Frontal cortex (tissue), 3 donors: ENCODE measurements at regions not wholly inside any gene's neighbourhood (a gene's known extent, or its start where the extent isn't known, plus 50 kb on each side); places are given as distances from the start of the nearest gene placed in this dataset.

Experiments
- DNase-seq, 2 donors: peaks; one replicate each; pipeline ENCODE4 v3.0.0; 2012; ENCODE audit warnings: low spot score in 2 of 2
- FAIRE-seq: peaks from 2 replicates; lab custom pipeline; 2012; peaks lifted over from hg19 to GRCh38; lab: Jason Lieb, UNC
- donor health status: control.
- donor health status: control.
- donor health status: control.

DNA sequence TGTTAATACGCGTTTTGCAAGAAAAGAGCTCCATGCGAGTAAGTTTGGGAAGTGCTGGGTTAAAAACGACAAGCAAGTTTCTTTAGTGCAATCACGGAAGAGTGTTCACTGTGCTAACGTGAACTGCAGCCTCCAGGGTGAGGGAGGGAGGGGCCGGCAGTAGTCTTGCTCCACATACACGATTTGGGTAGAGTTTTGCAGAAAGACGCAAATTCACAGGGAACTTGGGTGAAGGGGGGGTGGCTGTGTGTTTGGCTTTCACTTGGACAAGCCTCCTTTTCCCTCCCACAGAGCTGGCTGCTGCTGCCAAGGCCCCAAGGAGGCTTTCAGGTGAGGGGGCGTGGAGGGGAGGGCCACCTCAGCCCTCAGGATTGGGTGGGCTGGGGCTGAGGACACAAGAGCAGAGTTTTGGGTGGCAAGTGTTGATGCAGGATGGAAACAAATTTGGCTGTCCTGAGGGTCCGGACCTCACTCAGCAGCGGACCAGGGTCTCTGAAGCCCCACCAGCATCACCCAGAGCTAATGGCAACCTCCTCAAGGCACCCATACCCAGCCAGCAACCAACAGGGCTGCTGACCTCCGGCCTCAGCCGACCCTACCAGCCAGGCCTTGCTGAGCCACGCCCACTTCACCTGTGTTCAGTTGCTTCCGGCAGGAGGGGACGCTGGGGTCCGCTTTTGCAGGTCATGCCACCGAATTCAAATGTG is 204.5 kb downstream of the ERMARD start:
- DNase-seq: no peak
- FAIRE-seq: no peak

DNA sequence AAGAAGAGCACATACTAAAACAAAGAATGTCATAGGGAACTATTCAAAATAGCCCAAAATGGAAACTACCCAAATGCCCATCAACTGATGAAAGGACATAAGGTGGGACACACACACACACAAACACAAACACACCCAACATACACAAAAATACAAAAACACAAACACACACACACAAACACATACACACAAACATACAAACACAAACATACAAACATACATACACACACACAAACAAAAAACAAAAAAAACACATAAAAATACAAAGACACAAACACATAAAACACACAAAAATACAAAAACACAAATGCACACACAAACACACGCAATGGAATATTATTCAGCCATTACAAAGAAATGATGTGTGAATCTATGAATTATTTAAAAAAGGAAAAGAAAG is 203.6 kb downstream of the ERMARD start:
- FAIRE-seq (no peak), DNase-seq (no peak)

DNA sequence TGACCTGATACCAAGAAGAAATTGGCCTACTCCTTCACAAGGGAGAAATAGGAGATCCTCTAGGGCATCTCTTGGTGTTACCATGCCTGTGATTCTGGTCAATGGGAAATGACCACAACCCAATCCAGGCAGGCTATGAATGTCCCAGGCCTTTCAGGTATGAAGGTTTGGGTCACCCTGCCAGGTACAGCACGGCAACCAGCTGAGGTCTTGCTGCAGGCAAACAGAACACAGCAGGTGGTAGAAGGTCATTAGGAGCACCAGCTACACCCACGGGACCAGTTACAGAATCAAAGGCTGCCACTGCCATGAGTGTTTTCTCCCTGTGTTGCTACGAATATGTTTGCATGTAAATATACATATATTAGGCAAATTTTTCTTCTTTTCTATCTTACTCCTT is 202.3 kb downstream of the ERMARD start:
- FAIRE-seq: no peak

DNA sequence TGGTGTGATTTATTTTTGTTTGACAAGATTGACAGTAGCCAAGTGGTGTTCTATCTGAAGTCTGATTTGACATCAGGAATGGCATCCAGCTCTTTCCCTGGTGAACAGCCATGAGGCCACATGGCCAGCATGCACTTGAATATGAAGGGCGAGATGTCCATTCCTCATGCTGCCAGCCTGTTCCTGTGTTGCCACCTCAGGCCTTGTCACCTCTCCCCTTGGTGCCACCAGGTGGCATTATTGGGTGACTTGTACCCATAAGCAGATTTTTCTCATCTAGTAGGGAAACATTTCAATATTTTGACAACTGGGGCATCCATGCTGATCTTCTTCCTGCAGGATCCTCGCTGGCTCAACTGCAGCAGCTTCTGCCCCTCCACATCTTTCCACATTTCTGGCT is 199.1 kb downstream of the ERMARD start:
- DNase-seq: no peak
- no peak for FAIRE-seq

More for the DNA sequence above, 202.3 kb downstream of the ERMARD start:
- no peak for DNase-seq

DNA sequence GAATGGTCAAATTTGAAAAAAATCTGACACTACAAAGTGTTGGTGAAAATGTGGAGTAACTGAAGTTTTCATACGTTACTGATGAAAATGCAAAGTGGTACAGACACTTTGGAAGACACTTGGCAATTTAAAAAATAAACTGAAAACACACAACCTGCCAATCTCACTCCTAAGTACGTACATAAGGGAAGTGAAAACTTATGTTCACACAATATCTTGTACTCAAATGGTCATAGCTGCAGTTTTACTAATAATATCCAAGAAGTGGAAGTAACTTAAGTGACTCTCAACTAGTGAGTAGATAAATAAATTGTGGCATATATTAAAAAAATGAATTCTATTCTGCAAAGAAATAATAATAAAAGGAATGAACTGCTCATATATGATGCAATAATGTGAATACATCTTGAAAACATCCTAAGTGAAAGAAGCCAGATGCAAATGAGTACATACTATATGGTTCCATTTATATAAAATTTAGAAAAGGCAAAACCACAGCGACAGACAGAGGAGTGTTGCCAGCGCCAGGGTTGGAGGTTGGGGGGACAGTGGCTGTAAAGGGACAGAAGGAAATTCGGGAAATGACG is 198.2 kb downstream of the ERMARD start:
- FAIRE-seq (no peak), DNase-seq (no peak)

DNA sequence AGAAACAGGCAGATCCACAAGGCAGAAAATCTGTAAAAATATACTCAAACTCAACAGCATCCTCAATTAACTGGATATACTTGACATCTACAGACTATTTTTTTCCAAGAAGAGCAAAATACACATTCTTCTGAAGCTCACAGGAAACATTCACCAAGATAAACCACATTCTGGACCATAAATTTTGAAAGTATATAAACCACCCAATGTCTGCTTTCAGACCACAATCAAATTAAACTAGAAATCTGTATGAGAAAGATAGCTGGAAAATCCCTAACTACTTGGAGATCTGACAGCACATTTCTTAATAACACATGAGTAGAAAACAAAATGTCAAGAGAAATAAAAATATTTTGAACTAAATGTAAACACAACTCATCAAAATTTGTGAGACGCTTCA is 195.5 kb downstream of the ERMARD start:
- no peak for FAIRE-seq
- DNase-seq: no peak

DNA sequence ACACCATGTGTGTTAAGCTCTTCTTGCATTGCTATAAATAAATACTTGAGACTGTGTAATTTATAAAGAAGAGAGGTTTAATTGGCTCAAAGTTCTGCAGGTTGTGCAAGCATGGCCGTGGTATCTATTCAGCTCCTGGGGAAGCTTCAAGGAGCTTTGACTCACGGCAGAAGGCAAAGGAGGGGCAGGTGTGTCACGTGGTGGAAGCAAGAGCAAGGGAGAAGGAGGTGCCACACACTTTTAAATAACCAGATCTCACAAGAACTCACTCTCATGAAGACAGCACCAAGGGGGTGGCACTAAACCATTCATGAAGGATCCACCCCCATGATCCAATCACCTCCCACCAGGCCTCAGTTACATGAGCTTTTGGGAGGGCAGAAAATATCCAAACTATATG is 193.7 kb downstream of the ERMARD start:
- DNase-seq (no peak), FAIRE-seq (no peak)

DNA sequence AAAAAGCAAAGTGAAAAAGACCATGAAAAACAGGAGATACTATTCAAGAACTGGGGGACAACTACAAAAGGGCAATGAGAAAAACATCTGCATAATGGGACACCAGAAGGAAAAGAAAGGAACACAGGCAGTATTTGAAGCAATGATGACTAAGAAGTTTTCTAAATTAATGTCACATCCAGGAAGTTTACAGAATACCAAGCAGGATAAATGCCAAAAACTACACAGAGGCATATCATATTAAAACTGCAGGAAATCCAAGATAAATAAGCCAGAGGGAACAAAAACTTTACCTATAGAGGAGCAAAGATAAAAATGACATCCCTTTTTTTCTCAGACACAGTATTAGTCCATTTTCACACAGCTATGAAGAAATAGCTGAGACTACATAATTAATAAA is 193.0 kb downstream of the ERMARD start:
- FAIRE-seq (no peak), DNase-seq (no peak)

DNA sequence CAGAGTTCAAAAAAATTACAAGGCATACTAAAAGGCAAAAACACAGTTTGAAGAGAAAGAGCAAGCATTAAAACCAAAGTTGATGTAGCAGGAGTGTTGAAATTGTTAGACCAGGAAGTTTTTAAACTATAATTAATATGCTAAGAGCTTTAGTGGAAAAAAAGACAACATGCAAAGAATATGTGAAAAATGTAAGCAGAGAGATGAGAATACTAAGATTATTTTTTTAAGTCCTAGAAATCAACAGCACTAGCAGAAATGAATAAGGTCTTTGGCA is 192.6 kb downstream of the ERMARD start:
- no peak for DNase-seq
- no peak for FAIRE-seq

DNA sequence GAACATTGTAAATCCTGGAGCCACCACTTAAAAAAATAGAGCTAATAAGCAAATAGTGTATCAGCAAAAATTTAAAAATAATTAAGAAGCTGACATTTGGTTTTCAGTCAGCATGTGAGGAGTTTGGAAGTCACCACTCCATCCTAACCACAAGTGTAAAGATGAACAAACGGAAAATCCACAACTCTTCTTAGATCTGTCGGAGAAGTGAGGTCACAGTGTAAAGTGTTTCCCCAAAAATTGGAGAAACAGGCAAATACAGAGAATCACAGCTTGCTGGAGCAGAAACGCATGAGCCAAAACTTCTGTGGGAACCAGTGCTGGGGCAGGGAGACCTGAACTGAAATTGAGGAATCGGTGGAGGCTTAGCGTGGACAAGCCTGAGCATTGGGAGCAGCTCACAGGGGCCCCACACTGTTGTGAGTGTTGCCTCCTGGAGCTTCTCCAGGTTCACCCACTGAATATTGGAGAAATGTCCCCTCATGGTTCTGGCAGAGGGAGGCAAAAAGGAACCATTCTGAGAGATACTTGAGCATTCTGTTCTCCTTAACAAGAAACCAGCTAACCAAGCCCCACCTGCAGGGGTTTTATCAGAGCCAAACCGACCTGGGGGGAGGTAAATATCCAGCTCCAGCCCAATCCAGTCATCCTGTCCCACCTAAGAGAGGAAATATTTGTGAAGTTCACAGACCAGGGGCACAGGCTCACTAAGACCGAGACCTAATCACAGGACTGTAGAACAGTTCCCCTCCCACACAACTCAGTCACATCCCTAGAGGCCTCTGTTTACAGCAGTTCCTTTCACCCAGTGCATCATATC is 192.0 kb downstream of the ERMARD start:
- FAIRE-seq (no peak), DNase-seq (no peak)

DNA sequence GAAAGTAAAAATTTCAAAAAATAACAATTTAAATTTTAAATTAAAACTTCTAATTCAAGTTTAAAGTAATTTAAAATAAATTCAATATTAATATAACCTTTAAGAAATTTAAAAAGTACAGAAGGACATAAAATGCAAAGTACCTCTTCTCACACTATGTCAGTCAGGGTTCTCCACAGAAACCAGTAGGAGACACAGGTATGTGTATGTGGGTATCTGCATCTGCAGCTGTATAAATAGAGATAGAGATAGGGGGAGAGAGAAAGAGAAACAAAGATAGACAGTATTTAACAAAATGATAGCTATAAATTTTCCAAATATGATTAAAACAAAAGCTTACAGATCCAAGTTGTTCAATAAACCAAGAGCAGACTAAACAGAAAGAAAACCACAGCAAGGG is 190.8 kb downstream of the ERMARD start:
- FAIRE-seq: no peak
- no peak for DNase-seq

DNA sequence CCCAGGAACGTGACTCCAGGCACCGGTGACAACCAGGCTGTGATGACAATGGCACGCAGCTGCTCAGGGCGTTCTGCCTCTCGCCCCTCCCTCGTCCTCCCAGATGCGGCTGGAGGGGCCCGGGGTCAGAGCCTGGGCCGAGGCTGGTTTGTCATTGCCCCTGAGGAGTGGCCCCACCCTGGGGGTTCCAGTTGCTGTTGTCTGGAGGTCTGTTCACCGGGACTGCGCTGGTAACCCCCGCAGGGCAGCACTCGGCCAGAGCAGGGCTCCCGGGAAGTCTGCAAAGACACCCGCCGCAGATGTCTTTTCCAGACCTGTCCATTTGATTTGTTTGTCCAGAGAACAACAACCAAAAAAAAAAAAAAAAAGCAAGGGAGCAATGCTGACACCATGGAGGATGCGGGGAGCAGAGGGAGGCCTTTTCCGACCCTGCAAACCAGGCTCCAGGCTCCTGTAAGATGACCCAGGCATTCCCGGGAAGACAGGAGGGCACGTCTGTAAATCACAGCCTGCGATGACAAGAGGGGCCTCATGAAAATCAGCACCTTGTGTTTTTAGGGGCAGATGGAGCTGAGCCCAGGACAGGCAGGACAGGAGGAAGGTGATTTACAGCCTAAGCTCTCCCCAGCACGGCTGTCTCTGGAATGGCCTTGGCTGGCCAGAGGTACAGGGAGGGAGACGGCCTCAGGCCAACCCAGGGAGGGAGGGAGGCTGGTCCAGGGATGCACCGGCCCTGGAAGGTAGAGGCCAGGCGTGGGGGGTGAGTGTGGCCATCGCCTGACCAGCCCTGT is 189.3 kb downstream of the ERMARD start:
- DNase-seq: no peak

DNA sequence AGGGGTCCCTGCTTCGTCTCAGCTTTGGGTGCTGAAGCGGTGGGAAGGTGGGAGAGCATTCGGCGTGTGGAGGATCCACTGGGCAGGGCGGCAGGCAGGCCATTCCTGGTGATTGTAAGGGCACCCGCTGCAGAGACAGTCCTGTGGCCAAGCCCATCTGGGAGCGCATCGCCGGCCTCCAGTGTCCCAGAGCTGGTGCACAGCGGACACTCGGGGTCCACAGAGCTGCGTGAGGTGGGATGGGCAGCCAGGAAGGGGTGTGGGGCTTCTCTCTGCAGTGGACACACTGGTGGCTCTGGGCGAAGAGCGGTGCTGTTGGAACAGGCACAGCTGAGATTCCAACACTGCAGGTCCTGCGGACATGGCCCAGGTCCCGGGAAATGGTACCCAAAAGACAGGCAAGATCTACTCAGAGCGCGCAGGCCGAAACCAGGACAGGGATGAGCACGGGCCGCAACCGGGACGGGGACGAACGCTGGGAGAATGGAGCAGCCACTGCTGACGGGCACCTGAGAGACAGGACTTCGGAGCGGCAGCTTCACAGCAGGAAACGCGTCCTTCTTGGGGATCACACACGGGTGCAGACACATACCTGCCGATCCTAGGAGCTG is 188.2 kb downstream of the ERMARD start:
- DNase-seq (no peak), FAIRE-seq (no peak)

More for the DNA sequence above, 189.3 kb downstream of the ERMARD start:
- no peak for FAIRE-seq

DNA sequence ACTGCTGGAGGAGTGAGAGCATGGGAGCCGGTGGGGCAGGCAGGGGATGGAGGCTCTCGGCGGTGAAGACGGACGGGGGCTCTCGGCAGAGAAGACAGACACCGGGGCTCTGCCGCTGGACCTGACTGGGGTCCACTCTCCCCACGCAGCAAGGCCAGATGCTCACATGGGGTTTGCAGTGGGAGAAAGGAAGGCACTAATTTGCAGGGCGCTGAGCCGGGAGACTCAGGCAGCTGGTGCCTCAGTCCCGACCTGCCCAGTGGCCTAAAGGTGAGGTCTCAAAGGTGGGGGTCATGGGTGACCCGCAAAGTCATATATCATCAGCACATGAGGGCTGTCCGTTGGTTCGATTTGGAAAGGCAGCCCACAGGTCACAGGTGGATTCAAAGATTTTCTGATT is 187.3 kb downstream of the ERMARD start:
- FAIRE-seq: no peak

DNA sequence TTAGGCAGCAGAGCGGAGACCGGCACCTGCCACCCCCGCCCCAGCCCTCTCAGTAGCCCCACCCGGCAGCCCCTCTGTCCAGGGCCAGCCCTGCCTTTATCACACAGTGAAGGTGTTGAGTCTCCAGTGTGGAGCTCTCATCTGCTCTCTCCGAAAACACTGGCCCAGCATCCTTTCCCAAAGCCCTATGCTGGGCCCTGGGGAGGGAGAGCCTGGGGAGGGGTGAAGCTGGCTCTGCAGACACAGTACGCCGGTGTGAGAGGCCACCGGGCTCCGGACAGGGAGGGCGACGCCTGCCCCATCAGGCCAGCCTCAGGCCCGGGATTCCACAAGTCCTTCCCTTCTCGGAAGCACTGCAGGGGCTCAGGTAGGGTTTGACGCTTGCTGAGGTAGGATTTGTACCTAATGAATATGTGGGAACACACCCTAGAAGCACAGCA is 186.9 kb downstream of the ERMARD start:
- FAIRE-seq (no peak), DNase-seq (no peak)

More for the DNA sequence above, 187.3 kb downstream of the ERMARD start:
- no peak for DNase-seq

DNA sequence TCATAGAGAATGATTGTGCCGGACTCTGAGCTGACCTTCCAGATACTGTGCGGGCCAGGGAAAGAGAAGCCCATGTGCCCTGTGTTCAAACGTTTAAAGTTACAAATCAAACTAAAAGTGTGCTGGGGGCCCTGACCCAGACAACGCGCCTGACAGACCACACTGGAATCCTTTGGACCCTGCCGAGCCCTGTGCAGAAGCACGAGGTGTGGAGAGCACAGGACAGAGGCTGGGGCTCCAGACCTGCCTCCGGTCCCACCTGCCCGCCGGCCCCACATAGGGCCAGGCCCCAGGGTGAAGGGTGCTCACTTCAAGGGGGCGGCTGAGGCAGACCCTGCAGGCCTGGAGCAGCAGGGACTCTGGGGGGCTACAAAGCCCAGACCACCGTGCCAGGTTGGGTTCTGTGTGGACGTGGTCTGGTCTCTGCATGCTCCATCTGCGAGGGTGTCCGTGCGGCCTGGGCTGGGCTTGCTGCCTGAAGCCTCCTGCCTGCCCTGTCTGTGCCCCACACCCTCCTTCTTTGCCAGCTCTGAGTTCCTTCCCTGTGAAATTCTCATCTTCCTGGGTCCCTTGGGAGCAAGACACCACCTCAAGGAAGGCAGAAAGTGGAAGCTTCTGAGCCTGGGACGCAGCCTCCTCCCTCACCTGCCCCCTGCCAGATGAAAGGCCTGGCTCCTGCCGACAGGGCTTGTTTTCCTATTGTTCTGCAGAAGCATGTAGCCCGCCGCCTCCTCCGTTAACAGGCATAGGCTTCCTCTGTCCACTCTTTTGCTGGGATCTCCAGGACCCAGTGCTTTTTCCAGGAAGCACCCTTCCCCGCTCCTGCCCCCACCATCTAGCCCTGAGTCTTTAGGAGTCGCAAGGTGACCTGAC is 186.2 kb downstream of the ERMARD start:
- FAIRE-seq: no peak

DNA sequence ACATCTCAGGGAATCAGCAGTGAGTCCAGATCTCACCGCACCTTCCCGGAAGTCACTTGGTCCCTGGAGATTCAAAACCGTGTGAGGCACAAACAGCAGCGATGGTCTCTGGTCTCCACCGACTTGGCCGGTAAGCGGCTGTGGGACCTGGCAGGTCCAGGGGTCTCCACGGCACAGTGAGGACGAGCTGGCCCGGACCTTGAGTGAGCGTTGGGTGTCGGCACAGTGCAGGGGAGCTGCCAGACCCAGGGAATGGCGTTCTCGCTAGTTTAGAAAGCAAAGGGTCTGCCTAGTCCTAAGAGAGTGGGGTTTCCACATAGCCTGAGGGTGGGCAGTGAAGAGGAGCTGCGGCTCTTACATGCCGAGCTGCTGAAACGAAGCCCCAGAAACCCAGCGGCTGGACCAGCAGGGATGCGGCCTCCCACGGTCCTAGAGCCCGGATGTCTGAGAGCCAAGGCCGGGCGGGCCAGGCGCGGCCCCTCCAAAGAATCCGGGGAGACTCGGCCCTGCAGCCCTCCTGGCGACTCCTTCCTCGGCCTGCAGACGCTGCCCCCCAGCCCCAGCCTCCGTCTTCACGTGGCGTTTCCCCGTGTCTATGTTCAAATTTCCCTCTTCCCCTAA is 185.0 kb downstream of the ERMARD start:
- DNase-seq (no peak), FAIRE-seq (no peak)

More for the DNA sequence above, 186.2 kb downstream of the ERMARD start:
- DNase-seq: no peak

DNA sequence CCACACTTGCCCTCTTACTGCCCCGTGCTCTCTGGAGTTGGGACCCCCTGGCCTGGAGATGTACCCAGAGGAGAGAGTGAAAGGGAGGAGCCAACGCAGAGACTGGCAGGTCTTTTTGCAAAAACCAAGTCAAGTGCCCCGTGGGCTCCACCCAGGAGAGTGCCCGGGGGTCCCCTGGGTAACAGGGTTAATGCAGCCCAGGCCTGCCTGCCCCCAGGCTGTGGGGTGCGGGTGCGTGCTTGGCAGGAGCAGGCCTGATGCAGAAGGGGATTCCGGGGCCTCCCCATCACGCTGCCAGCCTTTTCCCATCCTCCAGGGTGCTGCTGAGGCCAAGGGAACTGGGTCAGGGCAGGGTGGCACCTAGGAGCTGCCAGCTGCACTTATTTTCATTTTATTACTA is 184.4 kb downstream of the ERMARD start:
- no peak for FAIRE-seq
- DNase-seq: no peak

DNA sequence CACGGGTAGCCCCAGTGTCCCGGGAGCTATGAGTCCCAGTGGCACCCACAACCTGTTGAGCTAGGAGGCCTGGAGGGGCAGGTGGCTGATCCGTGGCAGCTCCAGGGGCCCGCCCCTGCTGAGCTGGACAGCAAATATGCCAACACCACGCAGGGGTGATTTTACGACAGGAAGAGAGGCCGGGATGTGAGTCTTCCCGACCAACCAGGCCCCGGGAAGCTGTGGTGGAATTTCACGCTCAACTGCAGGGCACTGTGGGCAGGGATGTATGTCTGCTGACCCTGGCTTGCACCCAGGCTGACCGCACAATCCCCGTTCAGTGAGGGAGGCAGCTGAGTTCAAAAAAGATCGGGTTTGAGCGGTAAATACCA is 183.9 kb downstream of the ERMARD start:
- no peak for DNase-seq
- no peak for FAIRE-seq
